ENCODE measurements at regions not wholly inside any gene's neighbourhood (a gene's known extent, or its start where the extent isn't known, plus 50 kb on each side); places are given as distances from the start of the nearest gene placed in this dataset.

DNA sequence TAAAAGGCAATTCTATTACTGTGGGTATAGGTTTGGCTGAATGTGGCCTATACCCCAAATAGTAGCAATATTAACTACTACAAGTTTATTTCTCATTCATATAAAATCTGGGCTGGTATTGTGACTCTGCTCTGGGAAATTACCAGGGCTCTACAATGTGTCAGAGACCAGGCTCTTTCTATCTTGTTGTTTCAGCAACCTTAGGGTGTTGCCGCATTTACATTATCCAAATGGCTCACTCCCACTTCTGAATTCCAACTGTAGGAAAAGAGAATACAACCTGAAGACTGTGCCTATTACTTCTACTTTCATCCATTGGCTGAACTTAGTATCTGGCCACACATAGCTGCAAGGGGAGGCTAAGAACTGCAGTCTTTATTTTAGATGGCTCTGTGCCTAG is 106.7 kb upstream of the CENPW start:
- Histone ChIP-seq H2BK20ac (ENCODE audit: low read length) (no peak overlapping the region), H3K36me3 (ENCODE audit: control insufficient read depth in 2 of 4, insufficient read depth in 4 of 4, low read length in 3 of 4) (no peaks in the 10 kb centered on the region), H3K14ac (ENCODE audit: insufficient read length) (no peak overlapping the region), H3K4me3 (ENCODE audit: extremely low read depth in 1 of 4, insufficient read depth in 2 of 4, low read depth in 3 of 4, low read length in 4 of 4) (no peak overlapping the region), H3K23ac (ENCODE audit: insufficient read length) (no peak overlapping the region), H4K20me1 (replicated peaks in 1 of 2; ENCODE audit: control insufficient read depth in 1 of 2, insufficient read depth in 2 of 2, low read length in 2 of 2) (no peaks in the 10 kb centered on the region), H3K23me2 (ENCODE audit: low read depth, low read length) (no peaks in the 10 kb centered on the region), H3K4me2 (ENCODE audit: insufficient read depth in 1 of 2, low read depth in 2 of 2, low read length in 2 of 2) (no peak overlapping the region), H3K79me2 (ENCODE audit: control insufficient read depth in 1 of 2, insufficient read depth in 2 of 2, low read length in 2 of 2) (no peaks in the 10 kb centered on the region), H3K79me1 (ENCODE audit: low read depth, low read length) (no peaks in the 10 kb centered on the region), H2BK12ac (ENCODE audit: low read depth, low read length) (no peak overlapping the region), H3K27ac (ENCODE audit: low read depth, low read length) (no peak overlapping the region), H3K27me3 (replicated peaks in 1 of 4; ENCODE audit: control insufficient read depth in 3 of 4, extremely low read depth in 1 of 4, insufficient read depth in 3 of 4, low read length in 3 of 4) (no peaks in the 10 kb centered on the region), H3K18ac (ENCODE audit: extremely low read depth, low read length) (no peak overlapping the region), H2AFZ (ENCODE audit: low read length) (no peak overlapping the region), H3K9ac (replicated peaks in 1 of 4; ENCODE audit: extremely low read depth in 1 of 4, low read depth in 3 of 4, low read length in 3 of 4) (no peak overlapping the region), H3K9me3 (ENCODE audit: insufficient read depth in 2 of 2, low read depth in 1 of 2, low read length in 1 of 2) (no peaks in the 10 kb centered on the region), H3K4me1 (replicated peaks in 1 of 4; ENCODE audit: control insufficient read depth in 3 of 4, insufficient read depth in 4 of 4, low read length in 3 of 4) (no peaks in the 10 kb centered on the region), H4K5ac (ENCODE audit: insufficient read length, low read depth, low read length) (no peak overlapping the region), H4K91ac (replicated peaks; ENCODE audit: insufficient read length, low read length) (no peak overlapping the region), H2BK120ac (replicated peaks; ENCODE audit: low read depth, low read length) (no peak overlapping the region), H3K56ac (replicated peaks; ENCODE audit: insufficient read length, low read depth, low read length) (no peak overlapping the region), H4K8ac (ENCODE audit: extremely low read depth, insufficient read depth, low read length) (no peak overlapping the region), H3K4ac (replicated peaks; ENCODE audit: insufficient read length, low read depth, low read length) (no peak overlapping the region), H2BK5ac (ENCODE audit: low read depth, low read length) (no peak overlapping the region), H2BK15ac (ENCODE audit: low read length) (no peak overlapping the region), H2AK5ac (ENCODE audit: low read depth, low read length) (no peak overlapping the region)
- ChIA-PET POLR2A (ENCODE audit: partially characterized antibody) (no interaction called here), CTCF (ENCODE audit: partially characterized antibody) (interaction anchor here (0.6 kb wide), 1 partner anchor 9 kb away, joined by 3 read pairs; no protein-coding TSS in a partner anchor)
- DNase-seq (ENCODE audit: low read depth in 1 of 2, low spot score in 2 of 2) (no peak), FAIRE-seq (no peak)
- 90% methylated on average over 1 of the region's 1 CpG; no CpG with 5 or more reads in 1 of the 2 experiments for WGBS, 2 experiments (ENCODE audit: extremely low coverage in 1 of 2, insufficient coverage in 1 of 2, insufficient read length in 1 of 2, insufficient replicate concordance in 2 of 2, low coverage in 1 of 2, low lambda C conversion rate in 2 of 2, missing lambda C conversion rate in 1 of 2)
- TF ChIP-seq SRF (IDR thresholded peaks at IDR 0.05; ENCODE audit: low read depth, low read length) = no peak
- TF ChIP-seq RFX5 (IDR thresholded peaks at IDR 0.05; ENCODE audit: borderline replicate concordance, low read depth, low read length) = no peak
- TF ChIP-seq SP1 (IDR thresholded peaks at IDR 0.05; ENCODE audit: low read depth, low read length) = no peak
- TF ChIP-seq GABPA (IDR thresholded peaks at IDR 0.05; ENCODE audit: borderline replicate concordance, insufficient read depth, low read length) = no peak
- TF ChIP-seq RBBP5 (IDR thresholded peaks at IDR 0.05; ENCODE audit: borderline replicate concordance, low read depth, low read length) = no peak
- TF ChIP-seq NANOG (IDR thresholded peaks at IDR 0.05; ENCODE audit: insufficient read depth, low read depth, low read length, poor library complexity, severe bottlenecking) = no peak
- TF ChIP-seq SP4 (IDR thresholded peaks at IDR 0.05; ENCODE audit: low read length) = no peak
- TF ChIP-seq RAD21 (IDR thresholded peaks at IDR 0.05 in 1 of 2, conservative IDR thresholded peaks at IDR 0.05 in 1 of 2; ENCODE audit: low read depth in 2 of 2, low read length in 2 of 2) = no peak
- no peak for TF ChIP-seq TAF7 (optimal IDR thresholded peaks at IDR 0.05; ENCODE audit: borderline replicate concordance, low read depth, low read length)
- TF ChIP-seq GTF2F1 (IDR thresholded peaks at IDR 0.05; ENCODE audit: borderline replicate concordance, low read depth, low read length) = no peak
- TF ChIP-seq CHD2 (IDR thresholded peaks at IDR 0.05; ENCODE audit: low read length) = no peak
- TF ChIP-seq, protein P1, sequence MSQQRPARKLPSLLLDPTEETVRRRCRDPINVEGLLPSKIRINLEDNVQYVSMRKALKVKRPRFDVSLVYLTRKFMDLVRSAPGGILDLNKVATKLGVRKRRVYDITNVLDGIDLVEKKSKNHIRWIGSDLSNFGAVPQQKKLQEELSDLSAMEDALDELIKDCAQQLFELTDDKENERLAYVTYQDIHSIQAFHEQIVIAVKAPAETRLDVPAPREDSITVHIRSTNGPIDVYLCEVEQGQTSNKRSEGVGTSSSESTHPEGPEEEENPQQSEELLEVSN (IDR thresholded peaks at IDR 0.05) = no peak

Data from H1 (cell line).